Liver (tissue), 8 donors: ENCODE measurements at regions not wholly inside any gene's neighbourhood (a gene's known extent, or its start where the extent isn't known, plus 50 kb on each side); places are given as distances from the start of the nearest gene placed in this dataset.

Source experiments
- DNase-seq: peaks from one replicate; pipeline ENCODE4 v3.0.0-alpha.2; 2017; ENCODE audit warnings: low spot score
- H3K27ac ChIP-seq, 2 donors: one replicate each; pipeline ENCODE4 v1.7.0; 2013; ENCODE audit warnings: inconsistent platforms in 2 of 2, low read length in 2 of 2, control low read depth in 1 of 2, low read depth in 1 of 2, mild to moderate bottlenecking in 1 of 2
- H3K27me3 ChIP-seq, 4 donors: one replicate each; pipeline versions ENCODE4 v1.6.1 to v1.7.0; 2013; ENCODE audit warnings: low read length in 3 of 4, inconsistent platforms in 1 of 4, mild to moderate bottlenecking in 1 of 4, moderate library complexity in 1 of 4; ENCODE audit not compliant: control insufficient read depth in 4 of 4, insufficient read depth in 4 of 4
- H3K36me3 ChIP-seq, 4 donors: one replicate each; pipeline versions ENCODE4 v1.6.1 to v1.7.0; 2013; ENCODE audit warnings: low read length in 3 of 4, mild to moderate bottlenecking in 3 of 4, low read depth in 1 of 4, moderate library complexity in 1 of 4; ENCODE audit not compliant: control insufficient read depth in 4 of 4, insufficient read depth in 3 of 4
- H3K4me1 ChIP-seq, 4 donors: one replicate each; pipeline versions ENCODE4 v1.6.1 to v1.7.0; 2013; ENCODE audit warnings: low read length in 3 of 4, mild to moderate bottlenecking in 3 of 4, moderate library complexity in 1 of 4; ENCODE audit not compliant: control insufficient read depth in 4 of 4, insufficient read depth in 4 of 4
- H3K4me3 ChIP-seq, 3 donors: one replicate each; pipeline versions ENCODE4 v1.6.1 to v1.7.0; 2013; ENCODE audit warnings: low read length in 3 of 3, control low read depth in 1 of 3, low read depth in 1 of 3, mild to moderate bottlenecking in 1 of 3
- H3K9ac ChIP-seq, 2 donors: one replicate each; pipeline ENCODE4 v1.7.0; 2013; ENCODE audit warnings: low read length in 2 of 2, mild to moderate bottlenecking in 2 of 2, moderate library complexity in 2 of 2, control low read depth in 1 of 2, low read depth in 1 of 2
- H3K9me3 ChIP-seq, 4 donors: one replicate each; pipeline versions ENCODE4 v1.6.1 to v1.7.0; 2013; ENCODE audit warnings: low read length in 3 of 4; ENCODE audit not compliant: control insufficient read depth in 4 of 4
- ATF3 ChIP-seq: IDR thresholded peaks from 2 replicates; pipeline ENCODE4 v1.6.1; 2016; ENCODE audit warnings: antibody characterized with exemption
- CTCF ChIP-seq: fragments of 150-350 bp; IDR thresholded peaks from 2 replicates; pipeline ENCODE4 v1.5.1; 2017; ENCODE audit warnings: improper control_type of control experiment, low read depth, low read length; ENCODE audit not compliant: missing input control
- EGR1 ChIP-seq, 2 donors: IDR thresholded peaks; 2 replicates each; pipeline ENCODE4 v1.6.1; 2016 to 2018; ENCODE audit warnings: antibody characterized with exemption in 2 of 2, low read depth in 2 of 2
- FOXA1 ChIP-seq: IDR thresholded peaks from 2 replicates; pipeline ENCODE4 v1.6.1; 2016; ENCODE audit warnings: antibody characterized with exemption
- FOXA2 ChIP-seq: IDR thresholded peaks from 2 replicates; pipeline ENCODE4 v1.6.1; 2016; ENCODE audit warnings: antibody characterized with exemption
- GABPA ChIP-seq, 2 donors: IDR thresholded peaks in 1 of 2; conservative IDR thresholded peaks in 1 of 2; 2 replicates each; pipeline ENCODE4 v1.6.1; 2016; ENCODE audit warnings: antibody characterized with exemption in 2 of 2, mild to moderate bottlenecking in 1 of 2, moderate library complexity in 1 of 2
- HNF4A ChIP-seq, 2 donors: conservative IDR thresholded peaks; 2 replicates each; pipeline ENCODE4 v1.6.1; 2016; ENCODE audit warnings: antibody characterized with exemption in 2 of 2, mild to moderate bottlenecking in 2 of 2
- HNF4G ChIP-seq: IDR thresholded peaks from 2 replicates; pipeline ENCODE4 v1.6.1; 2016; ENCODE audit warnings: antibody characterized with exemption
- JUND ChIP-seq, 2 donors: IDR thresholded peaks; 2 replicates each; pipeline ENCODE4 v1.6.1; 2016; ENCODE audit warnings: antibody characterized with exemption in 2 of 2
- NR2F2 ChIP-seq: IDR thresholded peaks from 2 replicates; pipeline ENCODE4 v1.6.1; 2016; ENCODE audit warnings: antibody characterized with exemption
- RAD21 ChIP-seq, 2 donors: IDR thresholded peaks; 2 replicates each; pipeline ENCODE4 v1.6.1; 2016; ENCODE audit warnings: antibody characterized with exemption in 2 of 2, mild to moderate bottlenecking in 2 of 2
- REST ChIP-seq: IDR thresholded peaks from 2 replicates; pipeline ENCODE4 v1.6.1; 2016; ENCODE audit warnings: antibody characterized with exemption, mild to moderate bottlenecking
- RXRA ChIP-seq, 2 donors: IDR thresholded peaks; 2 replicates each; pipeline ENCODE4 v1.6.1; 2017 to 2018; ENCODE audit warnings: antibody characterized with exemption in 2 of 2, mild to moderate bottlenecking in 1 of 2
- SP1 ChIP-seq: IDR thresholded peaks from 2 replicates; pipeline ENCODE4 v1.6.1; 2018; ENCODE audit warnings: antibody characterized with exemption, mild to moderate bottlenecking
- YY1 ChIP-seq: IDR thresholded peaks from 2 replicates; pipeline ENCODE4 v1.6.1; 2016; ENCODE audit warnings: antibody characterized with exemption, mild to moderate bottlenecking
- ZBTB33 ChIP-seq: IDR thresholded peaks from 2 replicates; pipeline ENCODE4 v1.6.1; 2016; ENCODE audit warnings: antibody characterized with exemption
- WGBS: extraction: QIAGEN DNeasy Blood & Tissue Kit; methylation state at CpG from one replicate; pipeline ENCODE4 v1.1.7; 2013; 5-methylcytosine and 5-hydroxymethylcytosine counted together
- donor health status: healthy.
- donor health status: healthy.
- donor health status: healthy.
- donor health status: healthy.
- donor health status: healthy.

- H3K36me3 ChIP-seq = no peaks in the 10 kb centered on the region
- no peak overlapping the region for H3K4me3 ChIP-seq
- TF ChIP-seq GABPA (IDR thresholded peaks at IDR 0.05 in 1 of 2, conservative IDR thresholded peaks at IDR 0.05 in 1 of 2) (no peak), NR2F2 (peak; percentile 85), SP1 (no peak), CTCF (no peak), ZBTB33 (no peak), JUND (IDR thresholded peaks at IDR 0.05) (no peak), RXRA (IDR thresholded peaks at IDR 0.05) (peak in 1 of 2 donors; percentile 7), EGR1 (IDR thresholded peaks at IDR 0.05; ENCODE audit: low read depth in 2 of 2) (no peak), FOXA2 (no peak), ATF3 (no peak), YY1 (no peak), RAD21 (IDR thresholded peaks at IDR 0.05) (peak in 1 of 2 donors; percentile 12), HNF4G (no peak), FOXA1 (no peak), HNF4A (conservative IDR thresholded peaks at IDR 0.05) (no peak)
- no peaks in the 10 kb centered on the region for H3K9me3 ChIP-seq
- no peak overlapping the region for H3K9ac ChIP-seq
- DNase-seq = peak; percentile 42
- H3K27me3 ChIP-seq = no peaks in the 10 kb centered on the region
- H3K27ac ChIP-seq = no peak overlapping the region
- H3K4me1 ChIP-seq = peaks cover 0 to 12% (median 3%) of the 10 kb centered on the region in 4 donors
- WGBS = 64% methylated on average over 10 of the region's 10 CpGs
Observed at GRCh38 chr4:78720994-78721677, 55.0 kb upstream of the BMP2K start.

GRCh38 chr4:78721747-78722146, 54.4 kb upstream of the BMP2K start:
- WGBS = 49% methylated on average over 4 of the region's 4 CpGs
- no peak for DNase-seq
- Histone ChIP-seq H3K27me3 (no peaks in the 10 kb centered on the region), H3K36me3 (no peaks in the 10 kb centered on the region), H3K9ac (no peak overlapping the region), H3K4me3 (no peak overlapping the region), H3K27ac (no peak overlapping the region), H3K9me3 (no peaks in the 10 kb centered on the region), H3K4me1 (peaks cover 0 to 12% (median 3%) of the 10 kb centered on the region in 4 donors)
- TF ChIP-seq GABPA (IDR thresholded peaks at IDR 0.05 in 1 of 2, conservative IDR thresholded peaks at IDR 0.05 in 1 of 2) = no peak
- TF ChIP-seq HNF4A (conservative IDR thresholded peaks at IDR 0.05) = peak; percentile 43 to 71
- TF ChIP-seq ZBTB33 = no peak
- no peak for TF ChIP-seq HNF4G
- TF ChIP-seq REST = no peak
